ENCODE measurements at regions not wholly inside any gene's neighbourhood (a gene's known extent, or its start where the extent isn't known, plus 50 kb on each side); places are given as distances from the start of the nearest gene placed in this dataset.

- no peak for DNase-seq
These were observed 340.8 kb downstream of the RPS24 start for GRCh38 chr10:78374331-78375028.

- DNase-seq: no peak
These were observed 342.5 kb downstream of the RPS24 start for GRCh38 chr10:78375854-78376785.

- no peak for DNase-seq
These were observed 343.7 kb downstream of the RPS24 start for GRCh38 chr10:78377356-78377755.

DNA sequence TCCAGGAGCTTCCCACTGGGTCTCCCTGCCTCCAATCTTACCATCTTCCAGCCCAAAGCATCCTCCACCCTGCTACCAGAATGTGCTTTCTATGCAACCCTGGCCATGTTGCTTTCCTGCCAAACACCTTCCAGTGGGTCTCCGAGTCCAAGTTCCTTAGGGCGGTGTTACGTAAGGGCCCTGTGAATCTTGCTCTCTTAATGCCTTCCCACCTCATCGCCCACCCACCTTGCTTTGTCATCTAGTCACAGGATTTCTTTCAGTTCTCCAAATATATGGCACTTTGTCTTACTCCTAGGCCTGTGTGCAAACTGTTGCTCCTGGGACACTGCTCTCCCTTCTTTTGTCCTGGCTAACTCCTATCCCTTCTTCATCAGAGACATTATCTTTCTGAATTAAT is 344.5 kb downstream of the RPS24 start:
- DNase-seq: no peak

GRCh38 chr10:78381107-78381506 is 347.4 kb downstream of the RPS24 start:
- no peak for DNase-seq

- no peak for DNase-seq
These were observed 348.4 kb downstream of the RPS24 start for GRCh38 chr10:78382047-78382446.

DNA sequence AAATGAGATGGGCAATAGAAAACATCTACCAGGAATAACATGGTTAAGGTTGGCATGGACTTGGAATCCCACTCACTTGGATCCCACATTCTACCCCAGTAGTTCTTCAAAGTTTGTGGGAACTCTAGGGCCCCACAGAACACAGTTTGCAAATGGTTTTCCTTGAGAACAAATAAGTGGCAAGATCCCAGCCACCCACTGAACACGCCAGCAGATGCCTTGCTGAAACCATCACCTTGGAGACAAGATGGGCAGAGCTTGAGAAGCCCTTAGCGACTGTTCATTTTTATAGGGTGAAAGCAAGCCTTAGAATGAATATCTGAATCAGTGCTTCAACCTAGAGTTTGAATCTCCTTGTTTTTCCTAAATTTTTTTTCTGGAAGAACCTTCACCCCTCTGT is 349.1 kb downstream of the RPS24 start:
- no peak for DNase-seq

DNA sequence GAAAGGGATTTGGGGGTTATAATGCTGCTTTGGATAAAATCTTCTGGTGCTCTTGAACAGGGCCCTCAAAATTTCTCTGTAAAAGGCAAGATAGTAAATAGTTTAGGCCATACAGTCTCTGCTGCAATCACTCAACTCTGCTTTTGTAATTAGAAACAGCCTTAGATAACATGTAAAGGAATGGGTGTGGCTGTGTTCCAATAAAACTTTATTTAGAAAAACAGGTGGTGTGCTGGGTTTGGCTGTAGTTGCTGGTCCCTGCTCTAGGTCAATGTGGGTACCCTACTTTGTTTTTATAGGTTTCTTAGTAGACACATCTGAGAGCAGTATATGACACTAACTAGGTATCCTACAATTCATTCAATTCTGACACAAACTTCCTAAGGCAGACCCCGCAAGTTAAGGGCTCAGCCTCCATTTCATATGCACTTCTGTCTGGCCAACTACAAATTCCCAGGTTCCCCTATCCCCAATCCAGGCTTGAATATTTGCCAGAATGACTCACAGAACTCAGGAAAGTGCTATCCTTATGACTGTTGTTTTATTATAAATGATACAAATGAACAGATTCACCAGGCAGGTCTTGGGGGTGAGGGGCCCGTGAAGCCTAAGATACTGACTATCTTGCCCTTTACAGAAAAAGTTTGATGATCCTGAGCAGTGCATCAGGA is 349.9 kb downstream of the RPS24 start:
- DNase-seq: no peak

DNA sequence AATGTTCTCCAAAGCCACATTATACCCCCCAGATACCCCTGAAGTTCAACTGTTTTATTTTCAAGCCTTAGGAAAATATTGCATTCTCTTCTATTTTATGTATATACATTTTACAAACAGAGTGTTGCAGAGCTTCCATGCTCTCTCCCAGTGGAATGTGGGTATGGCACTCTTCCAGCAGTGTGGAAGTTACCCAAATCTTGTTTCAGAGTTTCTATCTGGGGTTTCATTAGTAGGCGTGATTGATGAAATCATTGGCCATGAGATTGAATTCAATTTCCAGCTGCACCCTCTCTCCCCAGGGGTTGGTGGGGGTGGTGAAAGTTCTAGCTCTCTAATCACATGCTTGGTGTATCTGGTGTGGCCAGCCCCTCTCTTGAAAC is 350.4 kb downstream of the RPS24 start:
- no peak for DNase-seq

GRCh38 chr10:78385599-78385998 is 351.9 kb downstream of the RPS24 start:
- no peak for DNase-seq

- DNase-seq: no peak
These were observed 352.8 kb downstream of the RPS24 start for GRCh38 chr10:78386509-78386908.

- DNase-seq: no peak
These were observed 354.8 kb downstream of the RPS24 start for GRCh38 chr10:78388331-78389050.

- DNase-seq: no peak
These were observed 355.8 kb downstream of the RPS24 start for GRCh38 chr10:78389419-78389818.

DNA sequence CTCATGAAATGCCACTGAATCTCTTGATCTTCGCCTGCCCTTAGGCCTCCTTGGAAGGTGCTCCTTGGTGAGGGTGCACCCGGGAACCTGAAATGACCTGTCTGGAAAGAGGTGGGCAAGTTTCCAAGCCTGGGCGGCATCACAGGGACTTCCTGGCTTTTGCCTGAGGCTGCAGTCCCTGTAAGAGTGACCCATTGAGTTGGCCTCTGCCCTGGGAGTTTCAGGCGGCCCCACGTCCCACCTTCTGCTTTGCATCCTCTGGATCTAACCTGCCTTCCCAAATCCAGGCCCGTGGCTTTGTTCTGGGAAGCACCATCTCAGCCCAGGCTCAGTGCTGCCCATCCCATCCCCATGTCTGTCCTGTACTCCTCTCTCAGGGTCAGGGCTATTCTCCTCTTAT is 356.4 kb downstream of the RPS24 start:
- DNase-seq: no peak

- no peak for DNase-seq
These were observed 357.2 kb downstream of the RPS24 start for GRCh38 chr10:78390817-78391216.

DNA sequence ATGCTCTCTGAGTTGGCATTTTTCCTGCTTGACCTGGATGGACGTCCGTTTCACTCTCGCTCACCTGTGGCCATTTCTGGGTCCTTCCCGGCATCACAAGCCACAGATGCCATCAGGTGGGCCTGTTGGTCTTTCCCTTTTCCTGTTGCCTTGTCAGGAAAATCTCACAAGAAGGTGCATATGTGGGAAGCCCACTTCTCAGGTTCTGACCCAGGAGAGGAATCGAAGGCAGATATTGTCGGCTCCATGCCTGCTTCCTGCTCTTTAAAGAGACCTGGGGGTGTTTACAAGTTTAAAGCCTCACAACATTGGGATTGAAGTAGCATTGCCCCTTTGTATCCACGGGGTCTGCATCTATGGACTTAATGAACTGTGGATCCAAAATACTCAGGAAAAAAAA is 357.9 kb downstream of the RPS24 start:
- no peak for DNase-seq

- DNase-seq: no peak
These were observed 358.5 kb downstream of the RPS24 start for GRCh38 chr10:78392197-78392596.

DNA sequence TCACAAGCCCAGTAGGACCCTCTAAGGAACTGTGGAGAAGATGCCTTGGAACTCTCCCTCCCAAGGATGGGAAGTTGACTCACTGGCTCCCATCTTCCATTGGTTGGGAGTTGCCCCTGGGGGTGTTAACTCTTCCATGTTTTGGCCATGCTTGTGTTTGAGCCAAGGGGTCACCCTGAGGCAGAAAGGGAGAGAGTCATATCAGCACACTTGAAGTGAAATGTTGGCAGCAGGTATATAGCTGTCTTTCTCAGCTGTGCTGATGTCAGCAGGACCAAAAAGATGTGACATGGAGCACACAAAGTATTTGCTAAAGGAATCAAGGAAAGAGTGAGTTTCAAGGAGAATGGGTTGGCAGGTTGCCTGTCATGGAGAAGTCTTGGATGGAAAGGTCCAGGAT is 359.4 kb downstream of the RPS24 start:
- no peak for DNase-seq

DNA sequence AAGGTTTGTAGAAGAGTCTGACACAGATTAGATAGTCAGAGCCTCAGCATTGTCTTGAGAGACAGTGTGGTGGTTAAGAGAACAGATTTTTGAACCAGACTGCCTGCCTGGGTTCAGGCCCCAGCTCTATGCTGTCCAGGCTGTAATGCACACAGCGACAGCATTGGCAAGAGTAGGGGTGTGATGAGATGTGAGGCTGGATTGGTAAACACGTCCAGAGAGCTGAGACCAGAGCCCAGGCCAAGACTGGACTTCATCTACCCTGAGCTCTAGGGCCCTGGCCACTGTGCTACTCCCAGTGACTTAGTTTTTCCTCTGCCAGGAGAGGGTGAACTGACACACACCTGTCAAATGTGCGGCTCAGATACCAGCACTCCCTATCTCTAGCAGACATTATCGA is 360.4 kb downstream of the RPS24 start:
- no peak for DNase-seq

DNA sequence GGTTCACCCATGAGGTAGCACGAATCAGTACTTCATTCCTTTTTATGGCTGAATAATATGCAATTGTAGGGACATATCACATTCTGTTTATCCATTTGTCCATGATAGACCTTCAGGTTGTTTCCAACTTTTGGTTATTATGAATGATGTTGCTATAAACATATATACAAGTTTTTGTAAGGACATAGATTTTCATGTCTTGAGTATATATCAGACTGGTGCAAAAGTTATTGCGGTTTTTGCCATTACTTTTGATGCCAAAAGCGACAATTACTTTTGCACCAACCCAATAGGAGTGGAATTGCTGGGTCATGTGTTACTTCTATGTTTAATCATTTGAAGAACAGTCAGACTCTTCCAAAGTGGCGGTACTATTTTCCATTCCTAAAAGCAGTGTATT is 361.5 kb downstream of the RPS24 start:
- no peak for DNase-seq

DNA sequence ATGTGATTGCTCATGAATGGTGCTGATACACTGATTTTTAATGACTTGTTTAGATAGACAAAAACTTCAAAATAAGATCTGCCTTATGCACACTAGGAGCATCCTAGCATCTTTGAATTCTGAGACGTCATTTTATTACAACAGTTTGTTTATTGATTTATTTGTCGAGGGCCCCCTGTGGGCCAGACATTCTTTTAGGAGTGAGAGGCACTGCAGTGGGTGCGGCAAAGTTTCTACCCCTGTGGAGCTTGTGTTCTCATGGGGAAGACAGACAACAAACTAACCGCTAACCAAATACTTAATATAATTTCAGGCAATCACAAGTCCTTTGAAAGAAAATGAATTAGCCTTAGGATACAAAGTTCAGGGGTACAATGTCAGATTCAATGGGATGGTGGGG is 363.1 kb downstream of the RPS24 start:
- DNase-seq: no peak

- DNase-seq: no peak
These were observed 364.1 kb downstream of the RPS24 start for GRCh38 chr10:78397786-78398185.

GRCh38 chr10:78398382-78398781 is 364.7 kb downstream of the RPS24 start:
- DNase-seq: no peak

All from NCI-H774 (cell line).